Breast epithelium (tissue), 4 donors: ENCODE measurements at regions not wholly inside any gene's neighbourhood (a gene's known extent, or its start where the extent isn't known, plus 50 kb on each side); places are given as distances from the start of the nearest gene placed in this dataset.

Source experiments
- DNase-seq, 2 donors: peaks; one replicate each; pipeline ENCODE4 v3.0.0-alpha.2; 2019; ENCODE audit warnings: low spot score in 2 of 2
- H3K27ac ChIP-seq, 2 donors: fragments of 200-600 bp; sonication (generic) in 1 of 2; one replicate each; pipeline ENCODE4 v1.5.1; 2016 to 2019; ENCODE audit warnings: mild to moderate bottlenecking in 1 of 2
- H3K27me3 ChIP-seq, 2 donors: fragments of 200-600 bp; sonication (generic) in 1 of 2; one replicate each; pipeline versions ENCODE4 v1.5.1 to v1.6.0; 2017 to 2019; ENCODE audit warnings: control low read depth in 1 of 2, mild to moderate bottlenecking in 1 of 2
- H3K36me3 ChIP-seq: fragments of 200-600 bp; one replicate; pipeline ENCODE4 v1.5.1; 2019
- H3K4me1 ChIP-seq, 2 donors: fragments of 200-600 bp; sonication (generic); one replicate each; pipeline ENCODE4 v1.5.1; 2016 to 2019; ENCODE audit warnings: control low read depth in 1 of 2
- H3K4me3 ChIP-seq, 3 donors: fragments of 200-600 bp; sonication (generic); 1 replicate in 2 of 3; 2 replicates in 1 of 3; pipeline ENCODE4 v1.5.1; 2016 to 2019; ENCODE audit warnings: mild to moderate bottlenecking in 3 of 3, moderate library complexity in 2 of 3
- H3K9me3 ChIP-seq, 2 donors: fragments of 200-600 bp; sonication (generic) in 1 of 2; one replicate each; pipeline ENCODE4 v1.5.1; 2016 to 2019; ENCODE audit warnings: control low read depth in 1 of 2
- POLR2A ChIP-seq: fragments of 450-650 bp; IDR thresholded peaks from one replicate; pipeline ENCODE4 v1.6.1; 2016; ENCODE audit warnings: antibody characterized with exemption, mild to moderate bottlenecking, moderate library complexity
- POLR2AphosphoS5 ChIP-seq, 3 donors: sonication (generic); formaldehyde crosslinking; IDR thresholded peaks; one replicate each; pipeline ENCODE4 v1.6.1; 2017; ENCODE audit warnings: antibody characterized with exemption in 3 of 3
- intact Hi-C: fragments of 100-400 bp; cut with DNase I; formaldehyde crosslinking; loops from one replicate; pipeline ENCODE4 v1.15.1; 2023; ENCODE audit warnings: low total_unique reads
- TF ChIP-seq, protein P1 (sequence below), 3 donors: fragments of 450-650 bp; IDR thresholded peaks; one replicate each; pipeline ENCODE4 v1.5.1; 2016 to 2017; ENCODE audit warnings: antibody characterized with exemption in 3 of 3, mild to moderate bottlenecking in 3 of 3, moderate library complexity in 3 of 3

GRCh38 chr4:136664988-136665387 is 867.3 kb downstream of the PCDH18 start:
- H3K36me3 ChIP-seq = no peaks in the 10 kb centered on the region
- peaks cover 0 to 15% of the 10 kb centered on the region in 2 donors for H3K9me3 ChIP-seq
- intact Hi-C loops = no loop called here
- H3K4me3 ChIP-seq = no peak overlapping the region
- no peak for DNase-seq
- TF ChIP-seq POLR2A = no peak
- no peak for TF ChIP-seq POLR2AphosphoS5 (IDR thresholded peaks at IDR 0.05)
- TF ChIP-seq, protein P1, sequence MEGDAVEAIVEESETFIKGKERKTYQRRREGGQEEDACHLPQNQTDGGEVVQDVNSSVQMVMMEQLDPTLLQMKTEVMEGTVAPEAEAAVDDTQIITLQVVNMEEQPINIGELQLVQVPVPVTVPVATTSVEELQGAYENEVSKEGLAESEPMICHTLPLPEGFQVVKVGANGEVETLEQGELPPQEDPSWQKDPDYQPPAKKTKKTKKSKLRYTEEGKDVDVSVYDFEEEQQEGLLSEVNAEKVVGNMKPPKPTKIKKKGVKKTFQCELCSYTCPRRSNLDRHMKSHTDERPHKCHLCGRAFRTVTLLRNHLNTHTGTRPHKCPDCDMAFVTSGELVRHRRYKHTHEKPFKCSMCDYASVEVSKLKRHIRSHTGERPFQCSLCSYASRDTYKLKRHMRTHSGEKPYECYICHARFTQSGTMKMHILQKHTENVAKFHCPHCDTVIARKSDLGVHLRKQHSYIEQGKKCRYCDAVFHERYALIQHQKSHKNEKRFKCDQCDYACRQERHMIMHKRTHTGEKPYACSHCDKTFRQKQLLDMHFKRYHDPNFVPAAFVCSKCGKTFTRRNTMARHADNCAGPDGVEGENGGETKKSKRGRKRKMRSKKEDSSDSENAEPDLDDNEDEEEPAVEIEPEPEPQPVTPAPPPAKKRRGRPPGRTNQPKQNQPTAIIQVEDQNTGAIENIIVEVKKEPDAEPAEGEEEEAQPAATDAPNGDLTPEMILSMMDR (IDR thresholded peaks at IDR 0.05) = no peak
- H3K27ac ChIP-seq = no peak overlapping the region
- no peaks in the 10 kb centered on the region for H3K27me3 ChIP-seq
- no peaks in the 10 kb centered on the region for H3K4me1 ChIP-seq

DNA sequence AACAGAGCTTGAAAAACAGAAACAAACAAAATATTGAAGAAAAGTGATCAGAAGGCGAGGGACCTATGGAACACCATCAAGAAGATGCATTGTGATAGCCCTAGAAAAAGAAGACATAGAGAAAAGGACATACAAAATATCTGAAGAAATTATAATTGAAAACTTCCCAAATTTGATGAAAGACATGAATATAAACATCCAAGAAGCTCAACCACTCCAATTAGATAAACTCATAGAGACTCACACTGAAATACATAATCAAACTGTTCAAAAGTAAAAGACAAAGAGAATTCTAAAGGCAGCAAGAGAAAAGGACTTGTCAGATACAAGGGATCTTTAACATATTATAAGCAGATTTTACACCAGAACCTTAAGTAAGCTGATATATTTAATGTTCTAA is 869.8 kb downstream of the PCDH18 start:
- DNase-seq = no peak
- H3K9me3 ChIP-seq = peaks cover 0 to 15% of the 10 kb centered on the region in 2 donors
- TF ChIP-seq, protein P1 (IDR thresholded peaks at IDR 0.05) = no peak
- TF ChIP-seq POLR2A (no peak), POLR2AphosphoS5 (IDR thresholded peaks at IDR 0.05) (no peak)
- H3K27me3 ChIP-seq = no peaks in the 10 kb centered on the region
- H3K36me3 ChIP-seq = no peaks in the 10 kb centered on the region
- H3K4me3 ChIP-seq = no peak overlapping the region
- H3K27ac ChIP-seq = no peak overlapping the region
- no peaks in the 10 kb centered on the region for H3K4me1 ChIP-seq
- intact Hi-C loops = no loop called here

DNA sequence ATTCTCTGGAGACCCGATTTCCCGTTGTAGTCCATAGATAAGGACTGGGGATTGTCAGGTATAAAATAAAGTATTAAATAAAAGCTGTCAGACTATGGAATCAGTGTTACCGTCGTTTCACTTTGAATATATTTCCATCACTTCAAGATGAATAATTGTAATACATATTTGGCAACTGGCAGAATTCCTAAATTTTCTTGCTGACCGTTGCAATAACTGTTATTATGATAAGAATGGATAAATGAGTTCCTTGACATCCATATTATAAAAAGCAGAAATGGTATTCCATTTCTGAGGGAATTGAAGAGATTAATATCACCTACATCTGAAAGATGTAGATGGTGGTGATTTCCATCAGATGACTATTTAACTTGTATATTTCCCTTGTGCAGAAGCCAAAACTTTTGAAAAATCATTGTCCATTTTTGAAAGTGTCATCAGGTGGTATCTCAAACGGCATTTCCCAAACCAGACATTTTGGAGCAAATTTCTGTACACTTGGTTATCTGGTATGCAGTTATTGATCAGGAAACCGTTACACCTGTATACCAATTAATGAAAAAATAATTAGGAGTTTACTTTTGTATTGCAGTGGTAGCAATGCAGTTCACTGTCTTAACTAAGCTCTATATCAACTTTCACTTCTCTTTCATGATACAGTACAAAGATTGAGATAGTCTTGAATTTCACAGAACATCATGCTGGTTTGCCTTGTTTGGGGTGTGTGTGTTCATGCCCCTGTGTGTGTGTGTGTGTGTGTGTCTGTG is 878.5 kb downstream of the PCDH18 start:
- Histone ChIP-seq H3K27me3 (no peaks in the 10 kb centered on the region), H3K27ac (no peak overlapping the region), H3K9me3 (no peaks in the 10 kb centered on the region), H3K4me3 (no peak overlapping the region), H3K36me3 (no peaks in the 10 kb centered on the region), H3K4me1 (no peaks in the 10 kb centered on the region)
- TF ChIP-seq POLR2AphosphoS5 (IDR thresholded peaks at IDR 0.05) = no peak
- no peak for TF ChIP-seq POLR2A
- TF ChIP-seq, protein P1 (IDR thresholded peaks at IDR 0.05) = no peak
- DNase-seq = no peak
- intact Hi-C loops = no loop called here

GRCh38 chr4:136651932-136652331 is 880.4 kb downstream of the PCDH18 start:
- no peak for DNase-seq
- intact Hi-C loops = no loop called here
- Histone ChIP-seq H3K4me3 (no peak overlapping the region), H3K27me3 (no peaks in the 10 kb centered on the region), H3K4me1 (no peaks in the 10 kb centered on the region), H3K9me3 (no peaks in the 10 kb centered on the region), H3K27ac (no peak overlapping the region), H3K36me3 (no peaks in the 10 kb centered on the region)
- TF ChIP-seq POLR2AphosphoS5 (IDR thresholded peaks at IDR 0.05) (no peak), POLR2A (no peak)
- TF ChIP-seq, protein P1 (IDR thresholded peaks at IDR 0.05) = no peak

GRCh38 chr4:136651278-136651667 is 881.0 kb downstream of the PCDH18 start:
- TF ChIP-seq POLR2AphosphoS5 (IDR thresholded peaks at IDR 0.05) (no peak), POLR2A (no peak)
- TF ChIP-seq, protein P1 (IDR thresholded peaks at IDR 0.05) = no peak
- no peaks in the 10 kb centered on the region for H3K4me1 ChIP-seq
- no peaks in the 10 kb centered on the region for H3K27me3 ChIP-seq

More at GRCh38 chr4:136651278-136651667, 881.0 kb downstream of the PCDH18 start:
- intact Hi-C loops = no loop called here
- Histone ChIP-seq H3K4me3 (no peak overlapping the region), H3K36me3 (no peaks in the 10 kb centered on the region), H3K9me3 (no peaks in the 10 kb centered on the region), H3K27ac (no peak overlapping the region)
- DNase-seq = no peak
